K562 (cell line): ENCODE measurements at regions not wholly inside any gene's neighbourhood (a gene's known extent, or its start where the extent isn't known, plus 50 kb on each side); places are given as distances from the start of the nearest gene placed in this dataset.

Experiments used
- ATAC-seq: fragments of 200-7000 bp; cut with Tn5 transposase; 3 replicates; pipeline ENCODE4 v1.9.1; 2020; ENCODE audit warnings: moderate library complexity
- BruUV-seq: library from RNA; stranded (reverse); fragments of 400-500 nt; replicated peaks from 2 replicates; lab custom pipeline; 2021; lab: Mats Ljungman, UMichigan
- CTCF ChIA-PET: fragments of 300-600 bp; formaldehyde crosslinking; extraction: SDS; loops from one replicate; lab custom pipeline; 2021; ENCODE audit warnings: low intra/inter-chr PET ratio; lab: Yijun Ruan, JAX
- POLR2A ChIA-PET: fragments of 300-600, 350-650 bp; sonication (Branson Sonifier 250); formaldehyde crosslinking; extraction: SDS; loops from one replicate; lab custom pipeline; 2021; ENCODE audit warnings: antibody characterized with exemption, inconsistent platforms; lab: Yijun Ruan, JAX
- DNase-seq, 4 experiments: peaks; one replicate each; pipeline versions ENCODE4 v3.0.0 to v3.0.0-alpha.2; 2011 to 2018; ENCODE audit warnings: low spot score in 3 of 4, mixed read lengths in 3 of 4; ENCODE audit errors: extremely low read depth in 1 of 4
- FAIRE-seq: peaks from 2 replicates; lab custom pipeline; 2011; peaks lifted over from hg19 to GRCh38; lab: Jason Lieb, UNC
- H2AFZ ChIP-seq: 2 replicates; pipeline ENCODE4 v1.6.0; 2011; ENCODE audit warnings: low read depth, low read length, control low read depth, inconsistent platforms
- H3K27ac ChIP-seq: fragments of 200-600 bp; 3 replicates; pipeline ENCODE4 v1.8.0; 2011; ENCODE audit warnings: low read depth, mild to moderate bottlenecking, control low read depth, inconsistent platforms, low read length, moderate library complexity, mixed read lengths; ENCODE audit errors: extremely low read depth
- H3K27me3 ChIP-seq, 2 experiments: fragments of 300-600 bp in 1 of 2; 2 replicates in 1 of 2; 3 replicates in 1 of 2; pipeline versions ENCODE4 v1.6.0 to v1.8.0; 2011; ENCODE audit warnings: inconsistent platforms in 2 of 2, low read length in 2 of 2, mild to moderate bottlenecking in 1 of 2, mixed read lengths in 1 of 2, moderate library complexity in 1 of 2; ENCODE audit not compliant: control insufficient read depth in 2 of 2, insufficient read depth in 2 of 2
- H3K36me3 ChIP-seq: fragments of 300-600 bp; 3 replicates; pipeline ENCODE4 v1.8.0; 2011; ENCODE audit warnings: mild to moderate bottlenecking, low read length, inconsistent platforms; ENCODE audit not compliant: control insufficient read depth, insufficient read depth
- H3K4me1 ChIP-seq, 2 experiments: fragments of 200-600 bp in 1 of 2; replicated peaks in 1 of 2; 2 replicates in 1 of 2; 3 replicates in 1 of 2; pipeline versions ENCODE4 v1.5.1 to v1.8.0; 2011; ENCODE audit warnings: inconsistent platforms in 2 of 2, low read length in 2 of 2, mild to moderate bottlenecking in 1 of 2, mixed read lengths in 1 of 2, moderate library complexity in 1 of 2; ENCODE audit not compliant: control insufficient read depth in 2 of 2, insufficient read depth in 2 of 2
- H3K4me2 ChIP-seq: 2 replicates; pipeline ENCODE4 v1.6.1; 2011; ENCODE audit warnings: low read length, control low read depth, inconsistent platforms, mixed read lengths; ENCODE audit not compliant: insufficient read depth
- H3K4me3 ChIP-seq: fragments of 200-600 bp; sonication (generic), shearing (Covaris generic); 2 replicates; pipeline ENCODE4 v1.5.1; 2016; ENCODE audit warnings: control low read depth, inconsistent platforms
- H3K79me2 ChIP-seq: fragments of 200-600 bp; 3 replicates; pipeline ENCODE4 v1.8.0; 2011; ENCODE audit warnings: low read length, inconsistent platforms; ENCODE audit not compliant: control insufficient read depth, insufficient read depth
- H3K9ac ChIP-seq, 2 experiments: 2 replicates each; pipeline versions ENCODE4 v1.6.0 to v1.6.1; 2011; ENCODE audit warnings: low read depth in 2 of 2, low read length in 2 of 2, control low read depth in 1 of 2, inconsistent platforms in 1 of 2, mild to moderate bottlenecking in 1 of 2, mixed read lengths in 1 of 2; ENCODE audit not compliant: insufficient read depth in 1 of 2
- H3K9me1 ChIP-seq: one replicate; pipeline ENCODE4 v1.6.0; 2011; ENCODE audit warnings: inconsistent platforms, mild to moderate bottlenecking, low read length, moderate library complexity; ENCODE audit not compliant: control insufficient read depth, insufficient read depth
- H3K9me3 ChIP-seq: replicated peaks from 2 replicates; pipeline ENCODE4 v1.5.1; 2011; ENCODE audit warnings: low read depth, low read length, inconsistent platforms; ENCODE audit not compliant: control insufficient read depth, insufficient read depth
- H4K20me1 ChIP-seq: replicated peaks from 2 replicates; pipeline ENCODE4 v1.6.1; 2011; ENCODE audit warnings: low read length, inconsistent platforms, mixed read lengths; ENCODE audit not compliant: control insufficient read depth, insufficient read depth
- ATF4 ChIP-seq: fragments of 450-650 bp; formaldehyde crosslinking; IDR thresholded peaks from 2 replicates; pipeline ENCODE4 v1.4.0; 2022; ENCODE audit warnings: mild to moderate bottlenecking, moderate library complexity
- C11orf30 ChIP-seq: fragments of 450-650 bp; IDR thresholded peaks from 2 replicates; pipeline ENCODE4 v1.6.1; 2016; ENCODE audit warnings: low read depth, mild to moderate bottlenecking
- CEBPG ChIP-seq, 3 experiments: fragments of 200-800 bp in 1 of 3; sonication (Bioruptor generic) in 1 of 3; sonication (generic) in 1 of 3; formaldehyde crosslinking in 1 of 3; IDR thresholded peaks in 2 of 3; conservative IDR thresholded peaks in 1 of 3; 2 replicates each; pipeline versions ENCODE4 v1.6.1 to v1.8.0; 2016 to 2022; ENCODE audit warnings: missing compliant biosample characterization in 2 of 3, missing genetic modification characterization in 2 of 3, mild to moderate bottlenecking in 1 of 3, missing genetic modification reagents in 1 of 3
- ELK1 ChIP-seq: sonication (generic); formaldehyde crosslinking; IDR thresholded peaks from 2 replicates; pipeline ENCODE4 v1.8.1; 2022; ENCODE audit warnings: missing genetic modification reagents
- LCOR ChIP-seq: sonication (generic); formaldehyde crosslinking; IDR thresholded peaks from 2 replicates; pipeline ENCODE4 v1.8.0; 2022; ENCODE audit warnings: mild to moderate bottlenecking, missing genetic modification reagents
- POLR2A ChIP-seq: fragments of 450-650 bp; conservative IDR thresholded peaks from 2 replicates; pipeline ENCODE4 v1.6.1; 2016
- SETDB1 ChIP-seq: IDR thresholded peaks from one replicate; pipeline ENCODE4 v1.6.1; 2012; ENCODE audit warnings: low read length, control low read depth, inconsistent platforms
- SMARCC2 ChIP-seq: fragments of 450-650 bp; IDR thresholded peaks from 2 replicates; pipeline ENCODE4 v1.6.1; 2017; ENCODE audit warnings: antibody characterized with exemption, moderate library complexity, mild to moderate bottlenecking, low read depth
- TRIM24 ChIP-seq, 2 experiments: fragments of 450-650 bp; IDR thresholded peaks; 2 replicates each; pipeline ENCODE4 v1.6.1; 2016
- ZEB2 ChIP-seq: fragments of 450-650 bp; IDR thresholded peaks from 2 replicates; pipeline ENCODE4 v1.6.1; 2016
- ZNF124 ChIP-seq: sonication (generic); formaldehyde crosslinking; IDR thresholded peaks from 2 replicates; pipeline ENCODE4 v1.8.1; 2022; ENCODE audit warnings: missing genetic modification reagents
- ZNF224 ChIP-seq: sonication (generic); formaldehyde crosslinking; IDR thresholded peaks from 2 replicates; pipeline ENCODE4 v1.8.0; 2022; ENCODE audit warnings: mild to moderate bottlenecking, missing genetic modification reagents
- WGBS: fragments of 100-300 bp; shearing (Covaris generic); methylation state at CpG from one replicate; pipeline ENCODE4 v1.1.6; 2016; ENCODE audit warnings: low coverage, mixed read lengths; ENCODE audit not compliant: insufficient coverage; ENCODE audit errors: missing lambda C conversion rate; 5-methylcytosine and 5-hydroxymethylcytosine counted together
- in situ Hi-C: fragments of 300-500 bp; cut with MboI; formaldehyde crosslinking; loops from 4 replicates; pipeline ENCODE4 v1.15.0; 2018; ENCODE audit warnings: inconsistent platforms, mixed read lengths
- intact Hi-C: fragments of 100-400 bp; cut with micrococcal nuclease; formaldehyde crosslinking; loops from 2 replicates; pipeline ENCODE4 v1.14.2; 2022
- TF ChIP-seq, protein P1 (sequence below), 2 experiments: IDR thresholded peaks; 2 replicates each; pipeline ENCODE4 v1.6.1; 2012; ENCODE audit warnings: improper control_type of control experiment in 2 of 2, low read depth in 2 of 2, low read length in 2 of 2, borderline replicate concordance in 1 of 2
- TF ChIP-seq, protein P2 (sequence below): fragments of 250-450 bp; sonication (Bioruptor Pico); IDR thresholded peaks from 2 replicates; pipeline ENCODE4 v1.9.0; 2021; ENCODE audit warnings: mild to moderate bottlenecking, inconsistent platforms

GRCh38 chr5:103886826-103887225 lies 324.2 kb upstream of the NUDT12 start (continued):
- TF ChIP-seq, protein P1, sequence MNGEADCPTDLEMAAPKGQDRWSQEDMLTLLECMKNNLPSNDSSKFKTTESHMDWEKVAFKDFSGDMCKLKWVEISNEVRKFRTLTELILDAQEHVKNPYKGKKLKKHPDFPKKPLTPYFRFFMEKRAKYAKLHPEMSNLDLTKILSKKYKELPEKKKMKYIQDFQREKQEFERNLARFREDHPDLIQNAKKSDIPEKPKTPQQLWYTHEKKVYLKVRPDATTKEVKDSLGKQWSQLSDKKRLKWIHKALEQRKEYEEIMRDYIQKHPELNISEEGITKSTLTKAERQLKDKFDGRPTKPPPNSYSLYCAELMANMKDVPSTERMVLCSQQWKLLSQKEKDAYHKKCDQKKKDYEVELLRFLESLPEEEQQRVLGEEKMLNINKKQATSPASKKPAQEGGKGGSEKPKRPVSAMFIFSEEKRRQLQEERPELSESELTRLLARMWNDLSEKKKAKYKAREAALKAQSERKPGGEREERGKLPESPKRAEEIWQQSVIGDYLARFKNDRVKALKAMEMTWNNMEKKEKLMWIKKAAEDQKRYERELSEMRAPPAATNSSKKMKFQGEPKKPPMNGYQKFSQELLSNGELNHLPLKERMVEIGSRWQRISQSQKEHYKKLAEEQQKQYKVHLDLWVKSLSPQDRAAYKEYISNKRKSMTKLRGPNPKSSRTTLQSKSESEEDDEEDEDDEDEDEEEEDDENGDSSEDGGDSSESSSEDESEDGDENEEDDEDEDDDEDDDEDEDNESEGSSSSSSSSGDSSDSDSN (IDR thresholded peaks at IDR 0.05; ENCODE audit: borderline replicate concordance in 1 of 2, low read depth in 2 of 2, low read length in 2 of 2), result no peak
- no peak for TF ChIP-seq SETDB1
- TF ChIP-seq POLR2A, result no peak
- TF ChIP-seq, all 486 proteins: peak for 0

DNA sequence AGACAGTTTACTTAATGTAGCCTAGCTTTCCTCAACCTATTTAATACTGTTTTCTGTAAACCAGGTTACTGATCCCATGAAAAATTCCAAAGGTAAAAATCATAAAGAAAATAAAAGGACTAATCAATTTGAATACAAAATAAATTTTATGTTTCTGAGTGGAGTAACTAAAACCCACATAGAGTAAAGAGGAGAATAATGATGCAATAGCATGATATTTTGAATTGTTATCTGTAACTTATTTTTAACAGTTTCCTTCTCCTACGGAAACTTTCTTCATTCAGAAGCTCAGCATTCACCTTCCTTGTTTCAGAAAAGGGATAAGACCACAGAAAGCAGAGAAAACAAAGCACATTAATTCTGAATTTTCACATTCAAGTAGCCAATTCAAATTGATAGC lies 320.6 kb upstream of the NUDT12 start:
- FAIRE-seq, result no peak
- H3K27ac ChIP-seq, result no peak overlapping the region
- no peak overlapping the region for H3K9ac ChIP-seq
- H3K4me2 ChIP-seq, result no peak overlapping the region
- no peaks in the 10 kb centered on the region for H3K36me3 ChIP-seq
- H3K4me1 ChIP-seq, result no peaks in the 10 kb centered on the region
- H3K9me1 ChIP-seq, result no peaks in the 10 kb centered on the region
- 6% methylated on average over 1 of the region's 1 CpG for WGBS
- H2AFZ ChIP-seq, result no peak overlapping the region
- ChIA-PET POLR2A (no interaction called here), CTCF (no interaction called here)
- intact Hi-C loops (no loop called here), in situ Hi-C loops (no loop called here)
- DNase-seq, result no peak
- no peak overlapping the region for H3K4me3 ChIP-seq
- H3K79me2 ChIP-seq, result no peaks in the 10 kb centered on the region
- H3K9me3 ChIP-seq, result no peaks in the 10 kb centered on the region
- H4K20me1 ChIP-seq, result no peaks in the 10 kb centered on the region
- ATAC-seq, result no peak
- no peaks in the 10 kb centered on the region for H3K27me3 ChIP-seq
- BruUV-seq, result no TSS peak
- TF ChIP-seq ZNF124 (CRISPR knock-in tag) (no peak), TRIM24 (IDR thresholded peaks at IDR 0.05) (peak in 1 of 2 experiments; percentile 25; a peak in 1 of 4 replicates), SMARCC2 (no peak), ELK1 (CRISPR knock-in tag) (no peak), C11orf30 (no peak), ATF4 (peak; percentile 55; the same call in 1 of the 2 replicates), ZEB2 (no peak), LCOR (CRISPR knock-in tag) (no peak), CEBPG (CRISPR knock-in tag; IDR thresholded peaks at IDR 0.05) (no peak), CEBPG (tag; conservative IDR thresholded peaks at IDR 0.05 in 1 of 2, IDR thresholded peaks at IDR 0.05 in 1 of 2) (peak in 1 of 2 experiments; percentile 71; a peak in 2 of 4 replicates), ZNF224 (no peak)
- TF ChIP-seq, protein P2, sequence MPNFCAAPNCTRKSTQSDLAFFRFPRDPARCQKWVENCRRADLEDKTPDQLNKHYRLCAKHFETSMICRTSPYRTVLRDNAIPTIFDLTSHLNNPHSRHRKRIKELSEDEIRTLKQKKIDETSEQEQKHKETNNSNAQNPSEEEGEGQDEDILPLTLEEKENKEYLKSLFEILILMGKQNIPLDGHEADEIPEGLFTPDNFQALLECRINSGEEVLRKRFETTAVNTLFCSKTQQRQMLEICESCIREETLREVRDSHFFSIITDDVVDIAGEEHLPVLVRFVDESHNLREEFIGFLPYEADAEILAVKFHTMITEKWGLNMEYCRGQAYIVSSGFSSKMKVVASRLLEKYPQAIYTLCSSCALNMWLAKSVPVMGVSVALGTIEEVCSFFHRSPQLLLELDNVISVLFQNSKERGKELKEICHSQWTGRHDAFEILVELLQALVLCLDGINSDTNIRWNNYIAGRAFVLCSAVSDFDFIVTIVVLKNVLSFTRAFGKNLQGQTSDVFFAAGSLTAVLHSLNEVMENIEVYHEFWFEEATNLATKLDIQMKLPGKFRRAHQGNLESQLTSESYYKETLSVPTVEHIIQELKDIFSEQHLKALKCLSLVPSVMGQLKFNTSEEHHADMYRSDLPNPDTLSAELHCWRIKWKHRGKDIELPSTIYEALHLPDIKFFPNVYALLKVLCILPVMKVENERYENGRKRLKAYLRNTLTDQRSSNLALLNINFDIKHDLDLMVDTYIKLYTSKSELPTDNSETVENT (CRISPR knock-in tag), result no peak
